GM12891 (cell line): ENCODE measurements at regions not wholly inside any gene's neighbourhood (a gene's known extent, or its start where the extent isn't known, plus 50 kb on each side); places are given as distances from the start of the nearest gene placed in this dataset.

ENCODE experiments used
- PAX5 ChIP-seq: IDR thresholded peaks from 2 replicates; pipeline ENCODE4 v1.6.1; 2011; ENCODE audit warnings: low read length, moderate library complexity, mild to moderate bottlenecking; ENCODE audit not compliant: insufficient read depth, severe bottlenecking
- POLR2A ChIP-seq: IDR thresholded peaks from 2 replicates; pipeline ENCODE4 v1.6.1; 2011; ENCODE audit warnings: low read depth, low read length, control low read depth
- POLR2AphosphoS5 ChIP-seq: IDR thresholded peaks from 2 replicates; pipeline ENCODE4 v1.6.1; 2011; ENCODE audit warnings: low read depth, low read length, control low read depth
- POU2F2 ChIP-seq: IDR thresholded peaks from 2 replicates; pipeline ENCODE4 v1.6.1; 2011; ENCODE audit warnings: low read depth, mild to moderate bottlenecking, control low read depth, low read length, moderate library complexity
- SPI1 ChIP-seq: IDR thresholded peaks from 2 replicates; pipeline ENCODE4 v1.6.1; 2011; ENCODE audit warnings: low read depth, low read length, control low read depth
- TAF1 ChIP-seq: IDR thresholded peaks from 2 replicates; pipeline ENCODE4 v1.6.1; 2011; ENCODE audit warnings: low read depth, low read length, control low read depth

- TF ChIP-seq POLR2A (no peak), TAF1 (no peak), POLR2AphosphoS5 (no peak), SPI1 (no peak), PAX5 (no peak), POU2F2 (no peak)
These were observed 305.0 kb downstream of the BUD13 start for GRCh38 chr11:116467823-116468222.
